Mesothelial cell of epicardium (in vitro differentiated cells): ENCODE measurements at regions not wholly inside any gene's neighbourhood (a gene's known extent, or its start where the extent isn't known, plus 50 kb on each side); places are given as distances from the start of the nearest gene placed in this dataset.
"Not testable (repeated sequence)": the region's sequence is repeated elsewhere in the genome, so short reads cannot be mapped to it uniquely, and the experiment has no call there.

Experiments used
- DNase-seq, 2 experiments: peaks; one replicate each; pipeline ENCODE4 v3.0.0; 2021; ENCODE audit warnings: low spot score in 2 of 2; ENCODE audit not compliant: unreplicated experiment in 2 of 2
- H3K27ac Mint-ChIP-seq: 2 replicates; pipeline ENCODE4 v1.8.0; 2021; ENCODE audit warnings: mixed read lengths
- H3K27me3 Mint-ChIP-seq: 2 replicates; pipeline ENCODE4 v1.8.0; 2021; ENCODE audit warnings: low read depth, mixed read lengths
- H3K36me3 Mint-ChIP-seq: 2 replicates; pipeline ENCODE4 v1.8.0; 2021; ENCODE audit warnings: mixed read lengths
- H3K4me1 Mint-ChIP-seq: 2 replicates; pipeline ENCODE4 v1.8.0; 2021; ENCODE audit warnings: mixed read lengths
- H3K4me3 Mint-ChIP-seq: 2 replicates; pipeline ENCODE4 v1.8.0; 2021; ENCODE audit warnings: mild to moderate bottlenecking, moderate library complexity, mixed read lengths
- H3K9me3 Mint-ChIP-seq: 2 replicates; pipeline ENCODE4 v1.8.0; 2021; ENCODE audit warnings: mixed read lengths
- TF ChIP-seq, protein P1 (sequence below): fragments of 200-600 bp; sonication (generic); IDR thresholded peaks from one replicate; pipeline ENCODE4 v1.5.0; 2021; ENCODE audit warnings: antibody characterized with exemption; ENCODE audit not compliant: unreplicated experiment

DNA sequence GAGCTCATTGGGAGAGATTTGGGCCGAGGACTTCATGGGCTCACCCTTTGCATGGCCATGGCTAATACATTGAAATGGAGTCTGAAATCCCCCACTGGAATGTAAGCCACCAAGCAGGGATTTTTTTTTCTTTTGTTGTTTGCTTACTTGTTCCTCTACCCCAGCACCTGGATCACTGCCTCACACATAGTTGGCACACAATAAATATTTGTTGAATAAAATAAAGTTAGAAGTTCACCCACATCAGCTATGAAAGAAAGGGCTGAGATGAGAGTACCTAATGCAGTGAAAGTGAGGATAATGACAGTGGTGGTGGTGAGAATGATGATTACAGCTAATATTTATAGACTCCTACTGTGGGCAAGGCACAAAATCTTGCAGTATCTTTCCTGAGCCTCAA is 98.1 kb upstream of the ANXA1 start:
- H3K36me3 Mint-ChIP-seq: no peaks in the 10 kb centered on the region
- H3K27me3 Mint-ChIP-seq: no peaks in the 10 kb centered on the region
- peaks cover 9% of the 10 kb centered on the region for H3K4me1 Mint-ChIP-seq
- no peak overlapping the region for H3K4me3 Mint-ChIP-seq
- TF ChIP-seq, protein P1, sequence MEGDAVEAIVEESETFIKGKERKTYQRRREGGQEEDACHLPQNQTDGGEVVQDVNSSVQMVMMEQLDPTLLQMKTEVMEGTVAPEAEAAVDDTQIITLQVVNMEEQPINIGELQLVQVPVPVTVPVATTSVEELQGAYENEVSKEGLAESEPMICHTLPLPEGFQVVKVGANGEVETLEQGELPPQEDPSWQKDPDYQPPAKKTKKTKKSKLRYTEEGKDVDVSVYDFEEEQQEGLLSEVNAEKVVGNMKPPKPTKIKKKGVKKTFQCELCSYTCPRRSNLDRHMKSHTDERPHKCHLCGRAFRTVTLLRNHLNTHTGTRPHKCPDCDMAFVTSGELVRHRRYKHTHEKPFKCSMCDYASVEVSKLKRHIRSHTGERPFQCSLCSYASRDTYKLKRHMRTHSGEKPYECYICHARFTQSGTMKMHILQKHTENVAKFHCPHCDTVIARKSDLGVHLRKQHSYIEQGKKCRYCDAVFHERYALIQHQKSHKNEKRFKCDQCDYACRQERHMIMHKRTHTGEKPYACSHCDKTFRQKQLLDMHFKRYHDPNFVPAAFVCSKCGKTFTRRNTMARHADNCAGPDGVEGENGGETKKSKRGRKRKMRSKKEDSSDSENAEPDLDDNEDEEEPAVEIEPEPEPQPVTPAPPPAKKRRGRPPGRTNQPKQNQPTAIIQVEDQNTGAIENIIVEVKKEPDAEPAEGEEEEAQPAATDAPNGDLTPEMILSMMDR: no peak
- no peak overlapping the region for H3K27ac Mint-ChIP-seq
- no peak for DNase-seq
- H3K9me3 Mint-ChIP-seq: no peaks in the 10 kb centered on the region

DNA sequence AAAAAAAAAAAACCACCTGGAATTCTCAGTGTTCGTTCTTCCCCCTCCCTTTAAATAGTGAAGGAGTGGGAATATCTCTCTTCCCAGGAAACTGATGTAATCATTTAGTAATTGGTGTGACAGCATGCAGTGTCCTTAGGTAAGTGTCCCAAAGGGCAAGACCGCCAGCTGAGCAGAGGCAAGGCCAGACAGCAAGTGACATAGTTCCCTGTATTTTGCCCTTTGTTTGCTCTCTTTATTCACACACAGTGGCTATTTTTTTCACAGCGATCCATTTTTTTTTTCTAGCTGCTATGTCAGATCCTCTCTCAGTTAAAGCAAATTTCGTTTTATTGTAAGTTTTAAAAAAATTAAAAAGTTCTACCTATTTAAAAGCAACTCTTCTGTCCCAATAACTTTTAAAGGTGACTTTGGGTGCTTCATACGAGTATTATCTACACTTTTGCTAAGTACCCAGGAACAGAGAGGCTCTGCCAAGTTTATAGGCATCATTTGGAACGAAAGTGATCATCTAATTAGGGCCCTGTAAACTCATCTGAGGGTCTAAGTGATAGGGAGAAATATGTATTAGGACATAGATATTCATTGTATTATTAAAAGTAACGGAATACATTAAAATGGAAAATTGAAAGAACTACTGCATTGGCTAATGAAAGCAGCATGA is 98.2 kb upstream of the ALDH1A1 start:
- no peak for DNase-seq
- TF ChIP-seq, protein P1: no peak
- Mint-ChIP-seq H3K27ac (no peak overlapping the region), H3K9me3 (no peaks in the 10 kb centered on the region), H3K27me3 (no peaks in the 10 kb centered on the region), H3K4me1 (peaks cover 9% of the 10 kb centered on the region), H3K4me3 (no peak overlapping the region), H3K36me3 (no peaks in the 10 kb centered on the region)

DNA sequence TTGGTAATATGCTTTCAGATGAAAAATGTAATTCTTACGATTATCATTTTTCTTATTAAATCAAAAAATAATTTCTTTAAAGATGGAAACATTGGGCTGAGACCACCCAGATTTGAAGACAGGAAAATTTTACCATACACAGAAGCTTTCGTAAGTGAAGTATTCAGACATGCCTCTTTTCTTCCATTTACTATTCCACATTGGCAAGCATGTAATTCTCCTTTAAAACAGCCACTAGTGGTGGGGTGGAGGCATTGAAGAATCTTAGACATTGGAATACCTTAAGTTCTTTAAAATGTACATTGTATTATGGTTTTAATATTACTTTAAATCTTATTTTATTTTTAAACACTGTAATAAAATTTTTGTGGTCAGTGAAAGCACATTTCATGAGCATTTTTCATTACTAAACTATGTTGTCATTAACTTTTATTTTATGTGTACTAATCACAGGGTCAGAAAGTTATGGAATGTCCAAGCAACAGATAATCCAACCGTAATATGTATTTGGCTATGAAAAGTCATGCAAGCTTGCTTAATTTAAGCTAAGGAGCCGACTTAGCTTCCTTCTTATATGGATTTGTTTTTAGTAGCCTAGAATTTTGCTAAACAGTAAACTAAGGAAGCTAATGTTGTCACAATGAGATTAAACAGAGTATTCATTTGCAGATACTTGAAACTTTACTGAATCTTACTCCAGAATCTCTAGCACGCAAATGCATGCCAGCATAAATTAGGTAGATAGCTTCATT is 97.4 kb upstream of the ALDH1A1 start:
- H3K27ac Mint-ChIP-seq: no peak overlapping the region
- peaks cover 11% of the 10 kb centered on the region for H3K4me1 Mint-ChIP-seq
- no peaks in the 10 kb centered on the region for H3K27me3 Mint-ChIP-seq
- TF ChIP-seq, protein P1: no peak
- no peaks in the 10 kb centered on the region for H3K9me3 Mint-ChIP-seq
- no peak overlapping the region for H3K4me3 Mint-ChIP-seq
- no peaks in the 10 kb centered on the region for H3K36me3 Mint-ChIP-seq
- no peak for DNase-seq

DNA sequence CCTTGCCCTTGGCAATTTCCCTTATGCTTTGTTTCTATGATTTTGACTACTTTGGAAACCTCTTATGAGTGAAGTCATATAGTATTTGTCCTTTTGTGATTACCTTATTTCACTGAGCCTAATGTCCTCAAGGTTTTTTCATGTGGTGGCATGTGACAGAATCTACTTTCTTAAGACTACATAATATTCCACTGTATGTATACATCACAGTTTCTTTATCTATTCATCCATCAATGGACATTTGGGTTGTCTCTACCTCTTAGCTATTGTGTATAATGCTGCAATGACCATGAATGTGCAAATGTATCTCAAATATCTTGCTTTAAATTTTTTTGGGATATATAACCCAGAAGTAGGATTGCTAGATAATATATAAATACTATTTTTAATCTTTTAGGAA is 96.4 kb upstream of the ALDH1A1 start:
- H3K27me3 Mint-ChIP-seq: no peaks in the 10 kb centered on the region
- no peak overlapping the region for H3K4me3 Mint-ChIP-seq
- H3K4me1 Mint-ChIP-seq: peaks cover 11% of the 10 kb centered on the region
- no peaks in the 10 kb centered on the region for H3K36me3 Mint-ChIP-seq
- no peaks in the 10 kb centered on the region for H3K9me3 Mint-ChIP-seq
- no peak overlapping the region for H3K27ac Mint-ChIP-seq
- TF ChIP-seq, protein P1: no peak
- DNase-seq: no peak

DNA sequence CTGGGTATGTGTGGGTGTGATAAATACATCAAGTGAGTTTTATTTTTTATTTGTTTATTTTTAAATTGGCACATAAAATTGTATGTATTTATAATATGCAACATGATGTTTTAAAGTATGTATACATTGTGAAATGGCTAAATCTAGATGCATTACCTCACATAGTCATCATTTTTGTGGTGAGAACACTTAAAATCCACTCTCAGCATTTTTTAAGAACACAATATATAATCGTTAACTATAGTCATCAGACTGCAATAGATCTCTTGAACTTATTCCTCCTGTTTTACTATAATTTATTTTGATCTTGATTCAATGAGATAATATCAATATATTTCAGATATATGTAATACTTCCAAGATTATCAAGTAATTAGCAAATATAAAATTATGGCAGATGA is 93.9 kb upstream of the ALDH1A1 start:
- DNase-seq: no peak
- Mint-ChIP-seq H3K36me3 (no peaks in the 10 kb centered on the region), H3K4me1 (peaks cover 12% of the 10 kb centered on the region), H3K27ac (no peak overlapping the region), H3K9me3 (no peaks in the 10 kb centered on the region), H3K27me3 (no peaks in the 10 kb centered on the region), H3K4me3 (no peak overlapping the region)
- TF ChIP-seq, protein P1: no peak

DNA sequence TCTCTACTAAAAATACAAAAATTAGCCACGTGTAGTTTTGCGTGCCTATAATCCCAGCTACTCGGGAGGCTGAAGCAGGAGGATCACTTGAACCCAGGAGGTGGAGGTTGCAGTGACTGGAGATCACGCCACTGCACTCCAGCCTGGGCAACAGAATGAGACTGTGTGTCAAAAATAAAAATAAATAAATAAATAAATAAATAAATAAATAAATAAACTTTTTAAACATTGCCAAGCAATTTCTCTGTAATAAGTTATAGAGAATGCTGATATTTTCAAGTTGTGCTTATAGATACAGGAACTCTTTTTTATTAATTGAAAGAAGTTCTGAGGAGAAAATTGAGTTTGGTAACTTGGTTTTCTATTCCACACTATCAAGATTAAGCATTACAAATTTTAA is 91.9 kb upstream of the ALDH1A1 start:
- H3K9me3 Mint-ChIP-seq, H3K36me3 Mint-ChIP-seq, H3K27me3 Mint-ChIP-seq, H3K27ac Mint-ChIP-seq, H3K4me3 Mint-ChIP-seq, DNase-seq, H3K4me1 Mint-ChIP-seq: not testable (repeated sequence)
